ENCODE measurements at regions not wholly inside any gene's neighbourhood (a gene's known extent, or its start where the extent isn't known, plus 50 kb on each side); places are given as distances from the start of the nearest gene placed in this dataset.

- TF ChIP-seq CTCF (IDR thresholded peaks at IDR 0.05) (no peak), POLR2AphosphoS5 (IDR thresholded peaks at IDR 0.05) (no peak), POLR2A (IDR thresholded peaks at IDR 0.05) (no peak)
These were observed 78.1 kb upstream of the PPP2R5A start for GRCh38 chr1:212207118-212207517.
